GM12865 (cell line): ENCODE measurements at regions not wholly inside any gene's neighbourhood (a gene's known extent, or its start where the extent isn't known, plus 50 kb on each side); places are given as distances from the start of the nearest gene placed in this dataset.
"Not testable (repeated sequence)": the region's sequence is repeated elsewhere in the genome, so short reads cannot be mapped to it uniquely, and the experiment has no call there.

Source experiments
- DNase-seq: peaks from one replicate; pipeline ENCODE4 v3.0.0; 2010; ENCODE audit warnings: low read depth
- H3K4me3 ChIP-seq: 2 replicates; pipeline ENCODE4 v1.5.1; 2011; ENCODE audit warnings: mild to moderate bottlenecking, low read depth, low read length, control low read depth
- TF ChIP-seq, protein P1 (sequence below): IDR thresholded peaks from 2 replicates; pipeline ENCODE4 v1.5.1; 2011; ENCODE audit warnings: low read length, control low read depth, low read depth, inconsistent platforms; ENCODE audit not compliant: insufficient read depth; ENCODE audit errors: missing control alignments

DNA sequence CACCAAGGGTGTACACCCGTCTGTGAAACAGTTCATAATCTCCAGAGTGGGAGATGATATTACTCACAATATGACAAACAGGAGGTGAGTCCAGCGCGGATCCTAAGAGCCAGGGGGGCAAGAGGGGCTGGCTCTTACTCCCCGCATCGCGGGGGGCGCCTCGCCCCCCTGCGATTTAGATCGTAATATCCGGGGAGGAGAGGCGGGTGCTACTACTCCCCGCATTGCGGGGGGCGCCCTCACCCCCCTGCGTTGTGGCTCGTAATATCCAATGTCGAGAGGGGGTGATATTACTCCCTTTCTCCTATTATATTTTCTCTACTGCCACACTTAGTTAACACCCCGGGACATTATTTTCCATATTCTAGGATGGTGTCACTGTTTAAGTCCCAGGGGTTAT, 131.9 kb downstream of the ADRA2C start:
- no peak overlapping the region for H3K4me3 ChIP-seq
- no peak for DNase-seq
- TF ChIP-seq, protein P1, sequence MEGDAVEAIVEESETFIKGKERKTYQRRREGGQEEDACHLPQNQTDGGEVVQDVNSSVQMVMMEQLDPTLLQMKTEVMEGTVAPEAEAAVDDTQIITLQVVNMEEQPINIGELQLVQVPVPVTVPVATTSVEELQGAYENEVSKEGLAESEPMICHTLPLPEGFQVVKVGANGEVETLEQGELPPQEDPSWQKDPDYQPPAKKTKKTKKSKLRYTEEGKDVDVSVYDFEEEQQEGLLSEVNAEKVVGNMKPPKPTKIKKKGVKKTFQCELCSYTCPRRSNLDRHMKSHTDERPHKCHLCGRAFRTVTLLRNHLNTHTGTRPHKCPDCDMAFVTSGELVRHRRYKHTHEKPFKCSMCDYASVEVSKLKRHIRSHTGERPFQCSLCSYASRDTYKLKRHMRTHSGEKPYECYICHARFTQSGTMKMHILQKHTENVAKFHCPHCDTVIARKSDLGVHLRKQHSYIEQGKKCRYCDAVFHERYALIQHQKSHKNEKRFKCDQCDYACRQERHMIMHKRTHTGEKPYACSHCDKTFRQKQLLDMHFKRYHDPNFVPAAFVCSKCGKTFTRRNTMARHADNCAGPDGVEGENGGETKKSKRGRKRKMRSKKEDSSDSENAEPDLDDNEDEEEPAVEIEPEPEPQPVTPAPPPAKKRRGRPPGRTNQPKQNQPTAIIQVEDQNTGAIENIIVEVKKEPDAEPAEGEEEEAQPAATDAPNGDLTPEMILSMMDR = no peak

DNA sequence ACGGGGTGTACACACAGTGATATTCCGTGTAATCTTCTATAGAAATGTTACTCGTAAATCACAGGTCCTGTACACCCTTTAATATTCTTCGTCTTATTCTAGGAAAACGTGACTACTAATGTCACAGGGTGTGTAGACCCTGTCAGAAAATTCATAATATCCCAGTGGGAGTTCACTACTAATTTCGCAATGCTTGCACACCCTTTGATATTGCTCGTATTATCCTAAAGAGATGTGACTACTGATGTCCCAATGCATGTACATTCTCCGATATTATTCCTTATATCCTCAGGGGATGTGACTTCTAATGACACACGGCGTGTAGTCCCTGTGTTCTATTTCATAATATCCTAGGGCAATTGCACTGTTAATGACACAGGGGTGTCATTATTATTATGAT, 132.7 kb downstream of the ADRA2C start:
- H3K4me3 ChIP-seq, DNase-seq: not testable (repeated sequence)

DNA sequence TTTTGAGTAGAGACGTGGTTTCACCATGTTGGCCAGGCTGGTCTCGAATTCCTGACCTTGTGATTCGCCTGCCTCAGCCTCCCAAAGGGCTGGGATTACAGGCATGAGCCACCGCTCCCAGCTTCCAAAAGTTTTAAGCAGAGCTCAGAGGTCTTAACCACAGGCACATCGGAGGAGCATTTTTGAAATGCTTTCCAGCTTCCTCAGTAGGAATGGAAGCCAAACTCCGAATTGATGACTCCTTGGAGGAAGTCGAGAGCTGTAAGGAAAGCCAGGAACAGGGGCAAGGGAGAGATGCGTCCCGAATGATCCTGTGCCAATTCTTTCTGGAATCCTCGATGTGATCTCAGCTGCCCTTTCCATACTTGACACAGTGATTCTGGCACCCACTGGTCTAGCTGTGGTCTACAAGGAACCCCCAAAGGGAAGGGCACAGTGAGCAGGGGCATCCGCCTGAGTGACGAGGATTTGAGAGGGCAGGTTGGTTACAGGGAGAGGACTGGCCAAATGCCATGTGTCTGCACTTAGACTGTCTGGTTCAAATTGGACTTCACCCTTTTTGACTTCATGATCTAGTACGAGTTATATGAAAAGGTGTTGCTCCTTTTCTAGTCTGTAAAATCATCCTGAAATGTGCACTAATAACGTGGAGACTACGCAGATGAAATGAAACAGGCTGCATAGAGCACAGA, 138.2 kb downstream of the ADRA2C start:
- H3K4me3 ChIP-seq, DNase-seq: not testable (repeated sequence)

DNA sequence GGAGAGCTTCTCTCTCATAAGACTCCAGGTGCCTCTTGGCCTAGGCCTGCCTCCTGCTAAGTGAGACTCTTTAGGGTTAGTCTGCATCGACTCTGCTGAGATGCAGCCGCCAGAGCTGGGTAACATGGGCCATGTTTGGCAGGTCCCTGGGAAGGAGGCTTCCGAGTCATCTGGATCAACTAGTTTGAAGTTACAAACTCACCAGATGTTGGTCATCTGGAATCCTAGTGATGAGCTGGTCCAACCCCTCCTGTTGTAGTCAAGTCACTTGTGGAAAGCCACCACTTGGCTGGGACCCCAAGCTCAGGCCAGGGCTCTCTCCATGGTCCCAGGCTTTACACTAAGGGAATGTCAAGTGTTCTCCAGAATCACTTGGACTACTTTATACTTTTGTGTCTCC, 143.4 kb downstream of the ADRA2C start:
- DNase-seq, H3K4me3 ChIP-seq: not testable (repeated sequence)

DNA sequence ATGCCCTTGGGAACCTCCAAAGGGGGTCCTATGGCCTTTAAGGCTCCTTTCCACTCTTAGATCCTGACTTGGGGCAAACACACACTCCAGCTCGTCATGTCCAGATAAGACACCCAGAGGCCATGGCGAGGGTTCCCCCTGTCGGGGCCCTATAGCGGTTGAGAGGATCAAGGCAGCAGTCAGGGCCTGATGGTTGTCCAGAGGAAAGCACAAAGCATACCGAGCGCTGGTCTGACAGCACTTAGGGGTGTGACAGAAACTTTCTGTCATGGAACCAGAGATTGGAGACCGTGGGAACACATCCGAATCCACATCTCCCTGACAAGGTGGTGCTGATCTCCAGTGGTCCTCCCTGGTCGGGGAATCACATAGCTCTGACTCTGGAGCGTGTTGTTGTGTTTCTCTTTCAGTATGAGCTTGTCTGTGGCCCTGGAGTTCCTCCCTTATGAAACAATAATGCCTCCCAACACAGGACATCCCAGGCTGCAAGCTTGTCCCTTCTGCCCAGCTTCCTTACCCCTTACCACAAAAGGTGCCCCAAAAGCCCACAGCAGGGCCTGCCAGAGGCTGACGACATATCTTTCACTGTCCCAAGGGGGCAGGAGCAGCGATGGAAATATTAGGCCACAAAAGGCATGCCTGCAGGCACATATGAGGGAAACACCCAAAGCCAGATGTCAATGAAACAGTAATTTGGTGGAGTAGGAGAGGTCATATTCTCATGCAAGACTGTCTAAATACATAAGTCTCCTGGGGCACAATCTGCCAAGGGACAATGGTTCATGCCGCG, 144.2 kb downstream of the ADRA2C start:
- DNase-seq, H3K4me3 ChIP-seq: not testable (repeated sequence)

DNA sequence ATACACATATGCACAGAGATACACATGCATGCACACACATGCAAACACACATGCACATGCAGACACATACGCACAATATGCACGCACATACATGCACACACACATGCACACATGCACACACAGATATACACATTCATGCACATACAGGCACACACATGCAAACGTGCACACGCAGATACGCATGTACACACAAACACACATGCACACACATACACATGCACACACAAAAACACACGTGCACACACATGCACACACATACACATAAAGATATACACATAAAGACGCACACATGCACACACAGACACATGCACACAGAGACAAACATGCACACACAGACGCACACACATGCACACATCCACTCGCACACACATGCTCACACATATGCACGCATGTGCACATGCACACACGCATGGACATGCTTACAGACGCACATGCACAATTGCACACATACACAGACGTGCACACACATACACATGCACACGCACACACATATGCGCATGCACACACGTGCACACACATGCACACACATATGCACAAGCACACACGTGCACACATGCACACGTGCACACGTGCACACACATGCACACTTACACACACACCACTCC, 145.2 kb downstream of the ADRA2C start:
- H3K4me3 ChIP-seq = no peak overlapping the region
- DNase-seq = no peak
- TF ChIP-seq, protein P1 = no peak

DNA sequence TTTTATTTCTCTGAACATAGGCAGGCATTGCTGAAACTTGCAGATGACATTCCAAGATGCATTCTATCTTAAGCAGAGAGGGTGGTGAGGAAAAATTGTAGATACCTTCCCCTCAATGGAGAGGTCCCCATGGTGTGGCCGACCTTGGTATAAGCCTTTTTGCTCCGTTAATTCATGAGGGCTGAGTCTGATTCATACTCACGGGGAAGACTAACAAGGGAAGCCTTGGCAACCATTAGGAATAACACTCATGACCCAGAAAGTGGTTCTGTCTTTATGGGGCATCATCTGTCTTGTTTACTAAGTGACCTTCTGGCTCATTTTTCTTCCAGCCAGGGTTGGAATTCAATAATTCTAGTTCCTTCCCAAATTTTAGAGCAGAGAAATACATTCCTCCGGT, 148.3 kb downstream of the ADRA2C start:
- not testable (repeated sequence) for DNase-seq

DNA sequence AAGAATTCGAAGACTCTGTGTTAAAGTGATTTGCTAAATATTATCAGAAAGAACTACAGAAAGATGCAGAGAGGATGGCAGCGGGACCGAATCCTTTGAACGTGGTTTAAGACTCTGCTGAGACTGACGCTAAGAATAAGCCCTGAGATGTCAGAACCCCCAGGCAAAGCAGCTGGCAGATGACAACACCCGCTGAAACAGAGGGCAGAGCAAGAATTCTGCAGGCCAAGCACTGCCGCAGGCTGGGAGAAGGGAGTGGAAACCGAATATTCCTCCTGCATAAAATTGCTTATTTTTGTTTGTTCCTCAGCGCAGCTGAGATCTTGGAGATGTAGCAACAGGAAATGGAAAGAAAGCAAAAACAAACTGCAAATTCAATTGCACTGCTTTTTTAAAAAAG, 153.3 kb downstream of the ADRA2C start:
- not testable (repeated sequence) for DNase-seq, H3K4me3 ChIP-seq

More for the DNA sequence above, 148.3 kb downstream of the ADRA2C start:
- H3K4me3 ChIP-seq = not testable (repeated sequence)

DNA sequence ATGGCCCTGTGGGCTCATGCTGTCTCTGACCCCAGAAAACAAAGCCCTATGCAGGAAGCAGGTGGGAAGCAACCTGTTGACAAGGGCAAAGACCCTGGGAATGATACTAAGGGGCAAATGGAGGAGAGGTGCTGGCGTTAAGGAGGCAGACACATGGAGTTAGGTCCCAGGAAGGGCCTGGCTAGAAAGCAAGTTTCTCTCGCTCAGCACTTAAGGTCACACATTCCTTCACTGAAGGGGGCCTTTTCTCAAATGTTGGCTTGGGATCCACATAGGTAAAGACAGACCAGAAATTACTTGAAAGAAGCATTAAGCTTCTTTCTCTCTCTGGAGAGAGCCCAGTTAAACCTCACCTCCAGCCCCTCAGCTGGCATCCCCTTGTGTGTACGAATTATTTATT, 155.7 kb downstream of the ADRA2C start:
- not testable (repeated sequence) for DNase-seq, H3K4me3 ChIP-seq

DNA sequence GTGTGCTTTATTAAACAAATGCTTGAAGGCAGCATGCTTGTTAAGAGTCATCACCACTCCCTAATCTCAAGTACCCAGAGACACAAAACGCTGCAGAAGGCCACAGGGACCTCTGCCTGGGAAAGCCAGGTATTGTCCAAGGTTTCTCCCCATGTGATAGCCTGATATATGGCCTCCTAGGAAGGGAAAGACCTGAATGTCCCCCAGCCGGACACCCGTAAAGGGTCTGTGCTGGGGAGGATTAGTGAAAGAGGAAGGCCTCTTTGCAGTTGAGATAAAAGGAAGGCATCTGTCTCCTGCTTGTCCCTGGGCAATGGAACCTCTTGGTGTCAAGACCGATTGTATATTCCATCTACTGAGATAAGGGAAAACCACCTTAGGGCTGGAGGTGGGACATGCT, 159.7 kb downstream of the ADRA2C start:
- H3K4me3 ChIP-seq, DNase-seq: not testable (repeated sequence)

DNA sequence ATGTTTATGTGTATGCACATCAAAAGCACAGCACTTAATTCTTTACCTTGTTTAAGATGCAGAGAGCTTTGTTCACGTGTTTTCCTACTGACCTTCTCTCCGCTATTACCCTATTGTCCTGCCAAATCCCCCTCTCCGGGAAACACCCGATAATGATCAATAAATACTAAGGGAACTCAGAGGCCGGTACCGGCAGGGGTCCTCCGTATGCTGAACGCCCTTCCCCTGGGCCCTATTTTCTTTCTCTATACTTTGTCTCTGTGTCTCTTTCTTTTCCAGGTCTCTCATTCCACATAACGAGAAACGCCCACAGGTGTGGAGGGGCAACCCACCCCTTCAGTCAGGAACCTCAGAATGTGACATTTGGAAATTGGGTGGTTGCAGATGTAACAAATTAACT, 160.1 kb downstream of the ADRA2C start:
- H3K4me3 ChIP-seq, DNase-seq: not testable (repeated sequence)

DNA sequence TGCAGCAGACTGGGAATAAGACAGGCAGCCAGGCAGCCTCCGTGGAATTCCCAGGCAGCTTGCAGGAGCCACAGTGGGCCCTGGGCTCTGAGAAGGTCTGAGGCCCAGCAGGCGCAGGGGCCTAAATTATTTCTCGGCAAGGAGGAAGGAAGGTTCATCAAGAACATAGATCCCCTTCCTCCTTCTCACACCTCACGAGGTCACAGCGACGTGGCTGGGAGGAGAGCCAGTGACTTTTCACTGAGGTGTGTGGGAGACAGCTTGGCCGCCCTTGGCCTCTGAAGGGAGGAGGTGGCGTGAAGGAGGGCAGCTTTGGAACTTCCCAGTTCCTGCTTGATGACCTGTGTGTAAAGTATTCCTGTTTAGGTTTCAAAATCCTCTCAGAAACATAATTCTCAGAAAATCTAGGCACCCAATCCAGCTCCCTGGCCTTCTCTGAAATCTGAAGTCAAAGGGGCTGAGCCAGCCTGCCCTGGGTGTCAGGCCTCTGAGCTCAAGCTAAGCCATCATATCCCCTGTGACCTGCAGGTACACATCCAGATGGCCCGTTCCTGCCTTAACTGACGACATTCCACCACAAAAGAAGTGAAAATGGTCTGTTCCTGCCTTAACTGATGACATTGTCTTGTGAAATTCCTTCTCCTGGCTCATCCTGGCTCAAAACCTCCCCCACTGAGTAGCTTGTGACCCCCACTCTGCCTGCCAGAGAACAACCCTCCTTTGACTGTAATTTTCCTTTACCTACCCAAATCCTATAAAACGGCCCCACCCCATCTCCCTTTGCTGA, 161.0 kb downstream of the ADRA2C start:
- not testable (repeated sequence) for DNase-seq, H3K4me3 ChIP-seq

DNA sequence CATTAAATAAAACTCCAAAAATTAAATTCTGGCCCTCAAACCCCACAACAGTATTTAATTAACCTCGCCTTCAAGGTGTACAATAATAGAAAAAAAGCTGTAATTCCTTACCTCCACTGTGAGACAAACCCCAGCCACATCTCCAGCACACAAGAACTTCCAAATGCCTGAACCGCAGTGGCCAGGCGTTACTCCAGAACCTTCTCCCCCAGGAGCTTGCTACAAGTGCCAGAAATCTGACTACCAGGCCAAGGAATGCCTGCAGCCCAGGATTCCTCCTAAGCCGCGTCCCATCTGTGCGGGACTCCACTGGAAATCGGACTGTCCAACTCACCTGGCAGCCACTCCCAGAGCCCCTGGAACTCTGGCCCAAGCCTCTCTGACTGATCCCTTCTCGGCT, 163.2 kb downstream of the ADRA2C start:
- DNase-seq, H3K4me3 ChIP-seq: not testable (repeated sequence)

DNA sequence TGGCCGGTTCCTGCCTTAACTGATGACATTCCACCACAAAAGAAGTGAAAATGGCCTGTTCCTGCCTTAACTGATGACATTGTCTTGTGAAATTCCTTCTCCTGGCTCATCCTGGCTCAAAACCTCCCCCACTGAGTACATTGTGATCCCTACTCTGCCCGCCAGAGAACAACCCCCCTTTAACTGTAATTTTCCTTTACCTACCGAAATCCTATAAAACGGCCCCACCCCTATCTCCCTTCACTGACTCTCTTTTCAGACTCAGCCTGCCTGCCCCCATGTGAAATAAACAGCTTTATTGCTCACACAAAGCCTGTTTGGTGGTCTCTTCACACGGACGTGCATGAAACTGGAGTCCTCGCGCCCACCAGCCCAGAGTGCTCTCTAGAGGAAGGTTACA, 166.5 kb downstream of the ADRA2C start:
- not testable (repeated sequence) for H3K4me3 ChIP-seq, DNase-seq

DNA sequence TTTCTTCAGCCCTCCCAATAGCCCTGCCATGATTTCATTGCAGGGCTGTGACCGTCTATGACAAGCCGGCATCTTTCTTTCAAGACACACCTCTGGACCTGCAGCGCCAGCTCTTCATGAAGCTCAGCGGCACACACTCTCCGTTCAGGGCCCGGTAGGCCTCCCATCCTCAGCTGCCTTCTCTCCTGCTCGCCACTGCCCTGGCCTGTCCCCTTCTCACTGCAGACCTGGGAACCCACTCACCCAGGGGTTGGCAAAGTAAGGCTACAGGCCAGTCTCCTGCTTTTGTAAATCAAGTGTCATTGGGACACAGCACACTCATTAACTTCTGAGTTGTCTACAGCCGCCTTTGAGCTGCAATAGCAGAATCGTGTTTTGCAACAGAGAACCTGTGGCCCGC, 169.2 kb downstream of the ADRA2C start:
- not testable (repeated sequence) for DNase-seq, H3K4me3 ChIP-seq
